Astrocyte of the cerebellum (primary cell): ENCODE measurements at regions not wholly inside any gene's neighbourhood (a gene's known extent, or its start where the extent isn't known, plus 50 kb on each side); places are given as distances from the start of the nearest gene placed in this dataset.
"Not testable (repeated sequence)": the region's sequence is repeated elsewhere in the genome, so short reads cannot be mapped to it uniquely, and the experiment has no call there.

Source experiments
- DNase-seq: peaks from one replicate; pipeline ENCODE4 v3.0.0-alpha.2; 2011; ENCODE audit warnings: low read depth
- H3K4me3 ChIP-seq: 2 replicates; pipeline ENCODE4 v1.5.1; 2011; ENCODE audit warnings: mild to moderate bottlenecking, low read depth, low read length, moderate library complexity
- CTCF ChIP-seq: IDR thresholded peaks from 2 replicates; pipeline ENCODE4 v1.5.1; 2012; ENCODE audit warnings: low read length, low read depth, moderate library complexity, mild to moderate bottlenecking; ENCODE audit errors: missing control alignments
- in situ Hi-C: cut with HindIII; loops from 2 replicates; pipeline ENCODE4 v1.10.0; 2017; ENCODE audit warnings: low sequenced_read_pairs

GRCh38 chr4:164659765-164660164, 94.2 kb upstream of the SMIM31 start:
- in situ Hi-C loops: no loop called here
- no peak for TF ChIP-seq CTCF
- no peak overlapping the region for H3K4me3 ChIP-seq
- no peak for DNase-seq

GRCh38 chr4:164676152-164676551, 77.8 kb upstream of the SMIM31 start:
- H3K4me3 ChIP-seq, DNase-seq, in situ Hi-C loops: not testable (repeated sequence)

DNA sequence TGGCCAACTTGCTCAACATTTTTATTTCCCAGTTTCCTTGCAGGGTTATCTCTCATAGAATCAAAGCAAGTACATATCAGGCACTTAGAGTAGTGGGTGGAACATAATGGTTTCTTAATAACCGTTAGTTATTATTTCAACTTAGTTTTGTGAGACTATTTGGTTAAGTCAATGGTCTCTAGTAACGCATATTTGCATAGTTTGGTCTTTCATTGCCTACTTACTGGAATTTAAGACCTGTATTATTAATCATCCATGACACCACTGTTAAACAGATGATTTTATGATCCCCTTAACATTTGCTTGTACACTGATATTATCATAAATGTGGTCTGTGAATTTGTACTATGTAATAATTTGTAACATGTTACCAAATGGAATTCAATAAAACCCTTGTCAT, 70.9 kb upstream of the SMIM31 start:
- TF ChIP-seq CTCF: no peak
- H3K4me3 ChIP-seq: no peak overlapping the region
- in situ Hi-C loops: no loop called here
- DNase-seq: no peak

DNA sequence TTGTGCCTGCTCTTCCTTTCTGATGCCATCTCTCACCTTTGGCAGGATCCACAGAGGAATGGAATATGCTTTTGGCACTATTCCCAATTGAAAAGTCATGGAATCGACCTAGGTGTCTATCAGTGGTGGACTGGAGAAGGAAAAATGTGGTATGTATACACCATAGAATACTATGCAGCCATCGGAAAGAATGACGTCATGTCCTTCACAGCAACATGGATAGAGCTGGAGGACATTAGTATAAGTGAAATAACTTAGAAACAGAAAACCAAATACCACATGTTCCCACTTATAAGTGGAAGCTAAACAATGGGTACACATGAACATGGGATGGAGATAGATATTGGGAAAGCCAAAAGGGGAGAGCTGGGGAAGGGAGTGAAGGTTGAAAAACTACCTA, 58.3 kb upstream of the SMIM31 start:
- no peak for TF ChIP-seq CTCF
- DNase-seq: no peak
- in situ Hi-C loops: no loop called here
- H3K4me3 ChIP-seq: no peak overlapping the region

GRCh38 chr4:164700471-164700870, 53.5 kb upstream of the SMIM31 start:
- no peak for TF ChIP-seq CTCF
- H3K4me3 ChIP-seq: no peak overlapping the region
- in situ Hi-C loops: no loop called here
- DNase-seq: no peak

DNA sequence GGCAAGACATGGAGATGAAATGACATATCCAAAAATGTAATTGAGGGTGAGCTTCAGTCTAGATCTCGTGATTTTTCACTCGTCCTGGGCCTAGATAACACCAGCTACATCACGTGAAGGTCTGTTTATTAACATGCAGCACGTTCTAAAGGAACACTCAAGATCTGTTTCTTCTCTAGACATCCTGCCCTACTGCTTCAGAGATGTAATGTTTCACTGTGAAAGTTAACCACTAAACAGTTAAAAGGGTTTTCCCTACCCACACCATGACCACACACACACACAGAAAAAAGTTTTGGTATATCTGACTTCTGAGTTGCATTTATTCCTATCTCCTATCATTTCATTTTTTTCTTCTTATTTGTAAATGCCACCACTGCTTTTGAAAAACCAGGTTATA, 52.3 kb upstream of the SMIM31 start:
- in situ Hi-C loops: no loop called here
- TF ChIP-seq CTCF: no peak
- no peak overlapping the region for H3K4me3 ChIP-seq
- DNase-seq: no peak
